ENCODE measurements at regions not wholly inside any gene's neighbourhood (a gene's known extent, or its start where the extent isn't known, plus 50 kb on each side); places are given as distances from the start of the nearest gene placed in this dataset.
"Not testable (repeated sequence)": the region's sequence is repeated elsewhere in the genome, so short reads cannot be mapped to it uniquely, and the experiment has no call there.

DNA sequence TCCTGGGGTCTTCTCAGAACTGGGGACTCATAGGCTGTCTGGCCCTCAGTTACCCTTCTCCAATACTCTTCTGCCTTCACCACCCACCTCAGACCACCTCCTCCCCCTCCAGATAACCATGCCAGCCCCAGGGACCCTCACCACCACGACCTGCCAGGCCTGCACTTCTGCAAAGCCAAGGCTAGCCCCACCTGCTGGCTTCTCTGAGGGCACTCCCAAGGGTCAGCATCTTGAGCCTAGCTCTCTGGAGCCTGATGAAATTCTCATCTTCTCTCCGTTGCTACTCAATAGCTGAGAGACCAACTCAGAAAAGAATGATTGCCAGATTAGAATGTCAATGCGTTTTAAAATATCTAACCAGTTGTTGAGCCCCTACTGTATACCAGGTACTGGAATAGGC lies 56.1 kb upstream of the LYRM9 start:
- no peaks in the 10 kb centered on the region for H3K9me3 ChIP-seq
- no peak overlapping the region for H3K27ac ChIP-seq
- H3K27me3 ChIP-seq = peaks cover 0 to 16% of the 10 kb centered on the region in 2 donors
- H3K4me3 ChIP-seq = no peak overlapping the region
- H3K4me1 ChIP-seq = no peaks in the 10 kb centered on the region
- no peak for ATAC-seq
- intact Hi-C loops (cut with DNase I) = no loop called here
- no peaks in the 10 kb centered on the region for H3K36me3 ChIP-seq
- TF ChIP-seq, protein P1, sequence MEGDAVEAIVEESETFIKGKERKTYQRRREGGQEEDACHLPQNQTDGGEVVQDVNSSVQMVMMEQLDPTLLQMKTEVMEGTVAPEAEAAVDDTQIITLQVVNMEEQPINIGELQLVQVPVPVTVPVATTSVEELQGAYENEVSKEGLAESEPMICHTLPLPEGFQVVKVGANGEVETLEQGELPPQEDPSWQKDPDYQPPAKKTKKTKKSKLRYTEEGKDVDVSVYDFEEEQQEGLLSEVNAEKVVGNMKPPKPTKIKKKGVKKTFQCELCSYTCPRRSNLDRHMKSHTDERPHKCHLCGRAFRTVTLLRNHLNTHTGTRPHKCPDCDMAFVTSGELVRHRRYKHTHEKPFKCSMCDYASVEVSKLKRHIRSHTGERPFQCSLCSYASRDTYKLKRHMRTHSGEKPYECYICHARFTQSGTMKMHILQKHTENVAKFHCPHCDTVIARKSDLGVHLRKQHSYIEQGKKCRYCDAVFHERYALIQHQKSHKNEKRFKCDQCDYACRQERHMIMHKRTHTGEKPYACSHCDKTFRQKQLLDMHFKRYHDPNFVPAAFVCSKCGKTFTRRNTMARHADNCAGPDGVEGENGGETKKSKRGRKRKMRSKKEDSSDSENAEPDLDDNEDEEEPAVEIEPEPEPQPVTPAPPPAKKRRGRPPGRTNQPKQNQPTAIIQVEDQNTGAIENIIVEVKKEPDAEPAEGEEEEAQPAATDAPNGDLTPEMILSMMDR (IDR thresholded peaks at IDR 0.05) = no peak
- no peak for DNase-seq

GRCh38 chr17:27950225-27950624 lies 57.1 kb upstream of the LYRM9 start:
- peaks cover 0 to 16% of the 10 kb centered on the region in 2 donors for H3K27me3 ChIP-seq
- H3K4me1 ChIP-seq; H3K4me3 ChIP-seq; H3K27ac ChIP-seq; ATAC-seq; intact Hi-C loops (cut with DNase I); H3K36me3 ChIP-seq; H3K9me3 ChIP-seq; DNase-seq: not testable (repeated sequence)

- no peaks in the 10 kb centered on the region for H3K9me3 ChIP-seq
- no peak overlapping the region for H3K4me3 ChIP-seq
- intact Hi-C loops (cut with DNase I) = no loop called here
- no peak overlapping the region for H3K27ac ChIP-seq
- no peak for DNase-seq
- H3K4me1 ChIP-seq = no peaks in the 10 kb centered on the region
- H3K36me3 ChIP-seq = no peaks in the 10 kb centered on the region
- ATAC-seq = no peak
- TF ChIP-seq, protein P1 (IDR thresholded peaks at IDR 0.05) = no peak
- peaks cover 0 to 16% of the 10 kb centered on the region in 2 donors for H3K27me3 ChIP-seq
Measured at GRCh38 chr17:27950995-27951394, 57.8 kb upstream of the LYRM9 start.

DNA sequence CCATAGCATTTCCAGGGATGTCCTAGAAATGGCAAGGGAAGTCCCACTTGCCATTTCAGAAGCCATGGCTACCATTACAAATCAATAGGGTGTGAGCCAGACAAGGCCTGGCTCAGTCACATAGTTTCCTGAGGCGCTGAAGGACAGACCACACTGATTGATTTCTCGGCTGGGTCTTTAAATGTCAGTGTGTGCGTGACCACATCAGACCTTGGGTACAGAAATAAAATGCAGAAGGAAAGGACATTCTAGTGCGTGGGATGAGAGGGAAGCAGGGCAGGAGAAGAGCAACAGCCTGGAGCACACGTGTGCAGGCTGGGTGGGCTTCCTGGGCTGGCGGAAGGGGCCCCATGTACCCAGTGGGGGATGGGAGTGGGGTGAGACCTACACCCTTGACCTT lies 58.7 kb upstream of the LYRM9 start:
- H3K9me3 ChIP-seq = no peaks in the 10 kb centered on the region
- TF ChIP-seq, protein P1 (IDR thresholded peaks at IDR 0.05) = no peak
- intact Hi-C loops (cut with DNase I) = no loop called here
- no peaks in the 10 kb centered on the region for H3K36me3 ChIP-seq
- H3K27ac ChIP-seq = no peak overlapping the region
- ATAC-seq (no peak), DNase-seq (no peak)
- H3K4me1 ChIP-seq = no peaks in the 10 kb centered on the region
- H3K27me3 ChIP-seq = peaks cover 0 to 16% of the 10 kb centered on the region in 2 donors
- no peak overlapping the region for H3K4me3 ChIP-seq

DNA sequence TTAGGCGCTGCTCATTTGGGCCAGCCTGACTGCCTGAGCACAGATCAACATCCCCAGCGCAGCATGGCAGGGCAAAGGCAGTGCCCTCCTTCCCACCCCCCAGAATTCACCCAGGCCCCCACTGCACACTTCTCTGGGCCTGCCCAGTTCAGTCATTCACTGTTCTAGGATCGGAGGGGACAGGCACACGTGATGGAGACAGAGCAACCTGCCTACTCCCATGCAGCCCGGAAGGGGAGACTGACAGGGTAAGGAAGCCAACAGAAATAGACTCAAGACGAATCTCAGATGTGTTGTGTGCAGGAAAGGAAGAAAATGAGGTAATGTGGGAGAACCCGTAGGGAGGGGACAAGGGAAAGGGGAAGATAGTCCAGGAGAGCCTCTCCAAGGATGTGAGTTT lies 59.2 kb upstream of the LYRM9 start:
- Histone ChIP-seq H3K9me3 (no peaks in the 10 kb centered on the region), H3K36me3 (no peaks in the 10 kb centered on the region), H3K4me3 (no peak overlapping the region), H3K4me1 (no peaks in the 10 kb centered on the region), H3K27me3 (peaks cover 0 to 16% of the 10 kb centered on the region in 2 donors), H3K27ac (no peak overlapping the region)
- TF ChIP-seq, protein P1 (IDR thresholded peaks at IDR 0.05) = no peak
- DNase-seq (no peak), ATAC-seq (no peak)
- intact Hi-C loops (cut with DNase I) = no loop called here

All from left lung (tissue), 4 donors.